GM12878 (cell line): ENCODE measurements at regions not wholly inside any gene's neighbourhood (a gene's known extent, or its start where the extent isn't known, plus 50 kb on each side); places are given as distances from the start of the nearest gene placed in this dataset.

Experiments used
- ATAC-seq: fragments of 200-7000 bp; cut with Tn5 transposase; 3 replicates; pipeline ENCODE4 v1.9.1; 2020; ENCODE audit warnings: mild to moderate bottlenecking, moderate library complexity
- BruUV-seq: library from RNA; stranded (reverse); fragments of 400-500 nt; replicated peaks from 2 replicates; lab custom pipeline; 2021; lab: Mats Ljungman, UMichigan
- CTCF ChIA-PET: fragments of 300-600 bp; sonication (Branson Sonifier 250); formaldehyde crosslinking; extraction: SDS; loops from one replicate; lab custom pipeline; 2021; ENCODE audit warnings: inconsistent platforms; lab: Yijun Ruan, JAX
- POLR2A ChIA-PET: fragments of 350-600 bp; formaldehyde crosslinking; extraction: SDS; loops from one replicate; lab custom pipeline; 2021; ENCODE audit warnings: inconsistent platforms; lab: Charles Lee
- RAD21 ChIA-PET: fragments of 300-600 bp; sonication (Branson Sonifier 250); formaldehyde crosslinking; loops from one replicate; lab custom pipeline; 2023; ENCODE audit warnings: antibody characterized with exemption; ENCODE audit not compliant: unreplicated experiment; lab: Charles Lee
- SMC1A ChIA-PET: fragments of 300-600 bp; sonication (Branson Sonifier 250); formaldehyde crosslinking; loops from one replicate; lab custom pipeline; 2023; ENCODE audit not compliant: unreplicated experiment, uncharacterized antibody; lab: Charles Lee
- DNase-seq: peaks from one replicate; pipeline ENCODE4 v3.0.0-alpha.2; 2011; ENCODE audit warnings: low read depth, low spot score
- FAIRE-seq: peaks from 3 replicates; lab custom pipeline; 2011; peaks lifted over from hg19 to GRCh38; lab: Jason Lieb, UNC
- H2AFZ ChIP-seq: 2 replicates; pipeline ENCODE4 v1.6.0; 2011; ENCODE audit warnings: low read depth, low read length, control low read depth; ENCODE audit not compliant: control insufficient read depth
- H3K27ac ChIP-seq: 2 replicates; pipeline ENCODE4 v1.5.1; 2011; ENCODE audit warnings: control low read depth; ENCODE audit not compliant: control insufficient read depth, insufficient read depth
- H3K27me3 ChIP-seq, 2 experiments: replicated peaks in 1 of 2; 2 replicates each; pipeline versions ENCODE4 v1.6.0 to v1.6.1; 2011; ENCODE audit warnings: low read length in 1 of 2; ENCODE audit not compliant: control insufficient read depth in 2 of 2, insufficient read depth in 2 of 2
- H3K36me3 ChIP-seq, 2 experiments: 2 replicates each; pipeline ENCODE4 v1.5.1; 2011; ENCODE audit warnings: low read length in 1 of 2; ENCODE audit not compliant: control insufficient read depth in 2 of 2, insufficient read depth in 2 of 2
- H3K4me1 ChIP-seq: 2 replicates; pipeline ENCODE4 v1.6.1; 2011; ENCODE audit warnings: mild to moderate bottlenecking, low read length, moderate library complexity, mixed read lengths; ENCODE audit not compliant: control insufficient read depth, insufficient read depth
- H3K4me2 ChIP-seq: 2 replicates; pipeline ENCODE4 v1.6.0; 2011; ENCODE audit warnings: control low read depth; ENCODE audit not compliant: control insufficient read depth, insufficient read depth
- H3K4me3 ChIP-seq: fragments of 200-600 bp; sonication (generic); 2 replicates; pipeline ENCODE4 v1.5.1; 2016
- H3K79me2 ChIP-seq: 2 replicates; pipeline ENCODE4 v1.6.0; 2011; ENCODE audit warnings: low read length; ENCODE audit not compliant: control insufficient read depth, insufficient read depth
- H3K9ac ChIP-seq: 2 replicates; pipeline ENCODE4 v1.8.0; 2011; ENCODE audit warnings: low read length, control low read depth, mixed read lengths; ENCODE audit not compliant: control insufficient read depth, insufficient read depth
- H3K9me3 ChIP-seq: replicated peaks from 3 replicates; pipeline ENCODE4 v1.5.1; 2011; ENCODE audit warnings: mild to moderate bottlenecking, low read length; ENCODE audit not compliant: control insufficient read depth, insufficient read depth
- H4K20me1 ChIP-seq: 2 replicates; pipeline ENCODE4 v1.6.0; 2011; ENCODE audit not compliant: control insufficient read depth, insufficient read depth
- BRCA1 ChIP-seq: IDR thresholded peaks from 2 replicates; pipeline ENCODE4 v1.6.1; 2011; ENCODE audit warnings: low read depth, low read length, improper control_type of control experiment
- CHD1 ChIP-seq: IDR thresholded peaks from 2 replicates; pipeline ENCODE4 v1.6.1; 2012; ENCODE audit warnings: low read depth, low read length, improper control_type of control experiment
- CHD4 ChIP-seq: fragments of 200-600 bp; sonication (generic); IDR thresholded peaks from 2 replicates; pipeline ENCODE4 v1.6.1; 2016; ENCODE audit warnings: mild to moderate bottlenecking
- HSF1 ChIP-seq: fragments of 150-350 bp; IDR thresholded peaks from 2 replicates; pipeline ENCODE4 v1.6.1; 2014; ENCODE audit warnings: mild to moderate bottlenecking, low read depth, low read length
- IKZF1 ChIP-seq: fragments of 450-650 bp; conservative IDR thresholded peaks from 2 replicates; pipeline ENCODE4 v1.6.1; 2017; ENCODE audit warnings: antibody characterized with exemption, mild to moderate bottlenecking
- MTA3 ChIP-seq: IDR thresholded peaks from 2 replicates; pipeline ENCODE4 v1.6.1; 2012; ENCODE audit warnings: low read length, inconsistent platforms, borderline replicate concordance
- MYC ChIP-seq: IDR thresholded peaks from 2 replicates; pipeline ENCODE4 v1.6.1; 2011; ENCODE audit warnings: mild to moderate bottlenecking, low read length, moderate library complexity, inconsistent platforms; ENCODE audit not compliant: insufficient read depth, insufficient replicate concordance, insufficient read length, severe bottlenecking
- NFYA ChIP-seq: IDR thresholded peaks from 2 replicates; pipeline ENCODE4 v1.6.1; 2011; ENCODE audit warnings: low read depth, mild to moderate bottlenecking, low read length, improper control_type of control experiment, borderline replicate concordance
- RUNX3 ChIP-seq: IDR thresholded peaks from 2 replicates; pipeline ENCODE4 v1.6.1; 2012; ENCODE audit warnings: low read length, inconsistent platforms
- SIN3A ChIP-seq: IDR thresholded peaks from 2 replicates; pipeline ENCODE4 v1.6.1; 2012; ENCODE audit warnings: low read depth, low read length, improper control_type of control experiment
- SRF ChIP-seq, 2 experiments: IDR thresholded peaks; 2 replicates each; pipeline ENCODE4 v1.6.1; 2011; ENCODE audit warnings: low read depth in 2 of 2, low read length in 2 of 2, mild to moderate bottlenecking in 1 of 2, moderate library complexity in 1 of 2
- SUZ12 ChIP-seq: fragments of 200-600 bp; sonication (generic); IDR thresholded peaks from one replicate; pipeline ENCODE4 v1.6.1; 2018; ENCODE audit warnings: antibody characterized with exemption, mild to moderate bottlenecking; ENCODE audit not compliant: unreplicated experiment
- TAF1 ChIP-seq: IDR thresholded peaks from 2 replicates; pipeline ENCODE4 v1.6.1; 2011; ENCODE audit warnings: mild to moderate bottlenecking, low read depth, low read length, borderline replicate concordance
- TCF3 ChIP-seq: IDR thresholded peaks from 2 replicates; pipeline ENCODE4 v1.6.1; 2012; ENCODE audit warnings: low read depth, mild to moderate bottlenecking, low read length, borderline replicate concordance; ENCODE audit not compliant: insufficient read depth
- ZNF622 ChIP-seq: fragments of 450-650 bp; IDR thresholded peaks from 2 replicates; pipeline ENCODE4 v1.6.1; 2017; ENCODE audit warnings: mild to moderate bottlenecking, inconsistent platforms
- ZSCAN29 ChIP-seq: fragments of 450-650 bp; IDR thresholded peaks from 2 replicates; pipeline ENCODE4 v1.6.1; 2017; ENCODE audit warnings: mild to moderate bottlenecking, moderate library complexity
- WGBS: methylation state at CpG from one replicate; pipeline ENCODE4 v1.1.6; 2016; ENCODE audit warnings: low lambda C conversion rate; ENCODE audit not compliant: insufficient replicate concordance, insufficient coverage; ENCODE audit errors: missing lambda C conversion rate; 5-methylcytosine and 5-hydroxymethylcytosine counted together
- in situ Hi-C: fragments of 300-500 bp; cut with MboI; formaldehyde crosslinking; loops from 9 replicates; pipeline ENCODE4 v1.14.3; 2018; ENCODE audit warnings: mixed read lengths
- intact Hi-C: fragments of 100-400 bp; cut with micrococcal nuclease; formaldehyde crosslinking; loops from one replicate; pipeline ENCODE4 v1.14.2; 2022; ENCODE audit not compliant: unreplicated experiment
- TF ChIP-seq, protein P1 (sequence below): fragments of 450-650 bp; conservative IDR thresholded peaks from 2 replicates; pipeline ENCODE4 v1.6.1; 2017; ENCODE audit warnings: mild to moderate bottlenecking, moderate library complexity
- TF ChIP-seq, protein P2 (sequence below): fragments of 450-650 bp; IDR thresholded peaks from 2 replicates; pipeline ENCODE4 v1.6.1; 2017; ENCODE audit warnings: low read depth, mild to moderate bottlenecking, moderate library complexity

DNA sequence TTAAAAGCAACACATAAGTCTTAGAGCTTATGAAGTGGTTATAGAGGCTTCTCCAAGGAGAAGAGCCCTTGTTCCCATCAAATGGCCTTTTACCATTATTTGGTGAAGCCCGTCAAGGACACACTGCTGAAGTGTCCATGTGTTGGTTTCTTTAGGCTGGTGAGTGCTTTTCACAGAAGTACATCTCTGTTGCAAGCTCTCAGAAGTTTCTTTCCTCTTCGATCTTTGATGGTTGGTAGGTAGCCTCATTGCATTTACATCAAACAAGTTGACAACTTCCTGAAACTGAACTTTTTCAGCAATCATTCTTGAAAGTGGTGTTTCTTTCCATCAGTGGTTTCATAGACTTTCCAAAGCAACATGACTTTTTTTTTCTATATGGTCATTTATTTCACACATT lies 465.6 kb downstream of the HDGFL1 start:
- WGBS = 41% methylated on average over 2 of the region's 2 CpGs
- Histone ChIP-seq H2AFZ (no peak overlapping the region), H3K4me2 (no peak overlapping the region), H3K27me3 (no peaks in the 10 kb centered on the region), H4K20me1 (no peaks in the 10 kb centered on the region), H3K36me3 (no peaks in the 10 kb centered on the region), H3K4me1 (no peaks in the 10 kb centered on the region), H3K27ac (no peak overlapping the region), H3K9me3 (no peaks in the 10 kb centered on the region), H3K79me2 (no peaks in the 10 kb centered on the region), H3K4me3 (no peak overlapping the region), H3K9ac (no peak overlapping the region)
- no TSS peak for BruUV-seq
- POLR2A ChIA-PET = no interaction called here
- CTCF ChIA-PET = no interaction called here
- intact Hi-C loops (no loop called here), in situ Hi-C loops (no loop called here)
- no peak for FAIRE-seq
- RAD21 ChIA-PET = no interaction called here
- SMC1A ChIA-PET = no interaction called here
- no peak for ATAC-seq
- DNase-seq = no peak
- no peak for TF ChIP-seq IKZF1
- TF ChIP-seq SUZ12 = no peak
- TF ChIP-seq ZSCAN29 = no peak
- TF ChIP-seq NFYA = no peak
- TF ChIP-seq HSF1 = no peak
- TF ChIP-seq, protein P1, sequence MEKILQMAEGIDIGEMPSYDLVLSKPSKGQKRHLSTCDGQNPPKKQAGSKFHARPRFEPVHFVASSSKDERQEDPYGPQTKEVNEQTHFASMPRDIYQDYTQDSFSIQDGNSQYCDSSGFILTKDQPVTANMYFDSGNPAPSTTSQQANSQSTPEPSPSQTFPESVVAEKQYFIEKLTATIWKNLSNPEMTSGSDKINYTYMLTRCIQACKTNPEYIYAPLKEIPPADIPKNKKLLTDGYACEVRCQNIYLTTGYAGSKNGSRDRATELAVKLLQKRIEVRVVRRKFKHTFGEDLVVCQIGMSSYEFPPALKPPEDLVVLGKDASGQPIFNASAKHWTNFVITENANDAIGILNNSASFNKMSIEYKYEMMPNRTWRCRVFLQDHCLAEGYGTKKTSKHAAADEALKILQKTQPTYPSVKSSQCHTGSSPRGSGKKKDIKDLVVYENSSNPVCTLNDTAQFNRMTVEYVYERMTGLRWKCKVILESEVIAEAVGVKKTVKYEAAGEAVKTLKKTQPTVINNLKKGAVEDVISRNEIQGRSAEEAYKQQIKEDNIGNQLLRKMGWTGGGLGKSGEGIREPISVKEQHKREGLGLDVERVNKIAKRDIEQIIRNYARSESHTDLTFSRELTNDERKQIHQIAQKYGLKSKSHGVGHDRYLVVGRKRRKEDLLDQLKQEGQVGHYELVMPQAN = no peak
- TF ChIP-seq ZNF622 = no peak
- no peak for TF ChIP-seq SIN3A
- TF ChIP-seq RUNX3 = no peak
- TF ChIP-seq TAF1 = no peak
- no peak for TF ChIP-seq SRF (IDR thresholded peaks at IDR 0.05; ENCODE audit: low read depth in 2 of 2, low read length in 2 of 2)
- TF ChIP-seq CHD1 = no peak
- TF ChIP-seq, protein P2, sequence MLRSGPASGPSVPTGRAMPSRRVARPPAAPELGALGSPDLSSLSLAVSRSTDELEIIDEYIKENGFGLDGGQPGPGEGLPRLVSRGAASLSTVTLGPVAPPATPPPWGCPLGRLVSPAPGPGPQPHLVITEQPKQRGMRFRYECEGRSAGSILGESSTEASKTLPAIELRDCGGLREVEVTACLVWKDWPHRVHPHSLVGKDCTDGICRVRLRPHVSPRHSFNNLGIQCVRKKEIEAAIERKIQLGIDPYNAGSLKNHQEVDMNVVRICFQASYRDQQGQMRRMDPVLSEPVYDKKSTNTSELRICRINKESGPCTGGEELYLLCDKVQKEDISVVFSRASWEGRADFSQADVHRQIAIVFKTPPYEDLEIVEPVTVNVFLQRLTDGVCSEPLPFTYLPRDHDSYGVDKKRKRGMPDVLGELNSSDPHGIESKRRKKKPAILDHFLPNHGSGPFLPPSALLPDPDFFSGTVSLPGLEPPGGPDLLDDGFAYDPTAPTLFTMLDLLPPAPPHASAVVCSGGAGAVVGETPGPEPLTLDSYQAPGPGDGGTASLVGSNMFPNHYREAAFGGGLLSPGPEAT = no peak
- TF ChIP-seq CHD4 = no peak
- TF ChIP-seq MTA3 = no peak
- TF ChIP-seq BRCA1 = no peak
- no peak for TF ChIP-seq MYC
- TF ChIP-seq TCF3 = no peak
